Neural progenitor cell (in vitro differentiated cells): ENCODE measurements at regions not wholly inside any gene's neighbourhood (a gene's known extent, or its start where the extent isn't known, plus 50 kb on each side); places are given as distances from the start of the nearest gene placed in this dataset.

Experiments used
- CTCF ChIP-seq: fragments of 200-600 bp; sonication (generic); IDR thresholded peaks from 2 replicates; pipeline ENCODE4 v1.5.1; 2017; ENCODE audit warnings: antibody characterized with exemption, mild to moderate bottlenecking
- EZH2 ChIP-seq: fragments of 200-600 bp; sonication (generic); IDR thresholded peaks from 2 replicates; pipeline ENCODE4 v1.6.1; 2017; ENCODE audit warnings: antibody characterized with exemption, mild to moderate bottlenecking, moderate library complexity
- EZH2phosphoT487 ChIP-seq: fragments of 200-600 bp; sonication (generic); IDR thresholded peaks from 2 replicates; pipeline ENCODE4 v1.6.1; 2017; ENCODE audit warnings: antibody characterized with exemption

- TF ChIP-seq CTCF, result no peak
- TF ChIP-seq EZH2, result no peak
- no peak for TF ChIP-seq EZH2phosphoT487
Observed at GRCh38 chr20:6560978-6561377, 206.5 kb upstream of the BMP2 start.
